Karpas-422 (cell line): ENCODE measurements at regions not wholly inside any gene's neighbourhood (a gene's known extent, or its start where the extent isn't known, plus 50 kb on each side); places are given as distances from the start of the nearest gene placed in this dataset.

Source experiments
- DNase-seq: peaks from one replicate; pipeline ENCODE4 v3.0.0-alpha.2; 2015
- H2AFZ ChIP-seq: fragments of 200-600 bp; sonication (generic); 2 replicates; pipeline ENCODE4 v1.6.1; 2014; ENCODE audit warnings: antibody characterized with exemption, low read length, mixed read lengths
- H3K27ac ChIP-seq: fragments of 200-600 bp; sonication (generic); 2 replicates; pipeline ENCODE4 v1.5.1; 2014; ENCODE audit warnings: mild to moderate bottlenecking, low read length, moderate library complexity
- H3K27me3 ChIP-seq: fragments of 200-600 bp; sonication (generic); 2 replicates; pipeline ENCODE4 v1.6.1; 2014; ENCODE audit warnings: low read length, mixed read lengths
- H3K36me3 ChIP-seq: fragments of 200-600 bp; sonication (generic); 2 replicates; pipeline ENCODE4 v1.6.1; 2014; ENCODE audit warnings: low read length, mixed read lengths; ENCODE audit not compliant: insufficient read depth
- H3K4me1 ChIP-seq: fragments of 200-600 bp; sonication (generic); 2 replicates; pipeline ENCODE4 v1.6.1; 2014; ENCODE audit warnings: mild to moderate bottlenecking, low read length, mixed read lengths
- H3K4me2 ChIP-seq: fragments of 200-600 bp; sonication (generic); 2 replicates; pipeline ENCODE4 v1.6.1; 2014; ENCODE audit warnings: low read length, low read depth, mild to moderate bottlenecking; ENCODE audit not compliant: poor library complexity, severe bottlenecking
- H3K4me3 ChIP-seq: fragments of 200-600 bp; sonication (generic); 2 replicates; pipeline ENCODE4 v1.5.1; 2014; ENCODE audit warnings: mild to moderate bottlenecking, antibody characterized with exemption, low read length, mixed read lengths
- H3K79me2 ChIP-seq: fragments of 200-600 bp; sonication (generic); 2 replicates; pipeline ENCODE4 v1.6.1; 2014; ENCODE audit warnings: mild to moderate bottlenecking, low read length, mixed read lengths
- H3K9ac ChIP-seq: fragments of 200-600 bp; sonication (generic); 2 replicates; pipeline ENCODE4 v1.6.0; 2014; ENCODE audit warnings: low read length
- H3K9me2 ChIP-seq: fragments of 200-600 bp; sonication (generic), shearing (Covaris generic); replicated peaks from 2 replicates; pipeline ENCODE4 v1.6.0; 2014; ENCODE audit warnings: mild to moderate bottlenecking, low read length, moderate library complexity; ENCODE audit not compliant: insufficient read depth
- H3K9me3 ChIP-seq: fragments of 300-700, 200-600 bp; sonication (generic); 2 replicates; pipeline ENCODE4 v1.6.1; 2014; ENCODE audit warnings: low read length, mixed read lengths
- H4K20me1 ChIP-seq: fragments of 200-600 bp; sonication (generic); 2 replicates; pipeline ENCODE4 v1.6.1; 2014; ENCODE audit warnings: mild to moderate bottlenecking, antibody characterized with exemption, low read length, low read depth; ENCODE audit not compliant: insufficient read depth

- Histone ChIP-seq H3K4me1 (no peaks in the 10 kb centered on the region), H3K4me3 (no peak overlapping the region), H3K9me3 (no peaks in the 10 kb centered on the region), H3K4me2 (no peak overlapping the region), H4K20me1 (no peaks in the 10 kb centered on the region), H3K27ac (no peak overlapping the region), H3K27me3 (no peaks in the 10 kb centered on the region), H2AFZ (no peak overlapping the region), H3K9ac (no peak overlapping the region), H3K36me3 (no peaks in the 10 kb centered on the region), H3K9me2 (no peaks in the 10 kb centered on the region), H3K79me2 (no peaks in the 10 kb centered on the region)
- DNase-seq, result no peak
Observed at GRCh38 chr5:68628082-68628814, 412.7 kb downstream of the PIK3R1 start.

- DNase-seq, result no peak
- Histone ChIP-seq H3K27me3 (no peaks in the 10 kb centered on the region), H3K4me1 (no peaks in the 10 kb centered on the region), H3K79me2 (no peaks in the 10 kb centered on the region), H3K4me2 (no peak overlapping the region), H2AFZ (no peak overlapping the region), H3K9me2 (no peaks in the 10 kb centered on the region), H3K27ac (no peak overlapping the region), H3K9me3 (no peaks in the 10 kb centered on the region), H3K36me3 (no peaks in the 10 kb centered on the region), H3K9ac (no peak overlapping the region), H4K20me1 (no peaks in the 10 kb centered on the region), H3K4me3 (no peak overlapping the region)
Observed at GRCh38 chr5:68630354-68630753, 414.8 kb downstream of the PIK3R1 start.

GRCh38 chr5:68631884-68632283, 416.3 kb downstream of the PIK3R1 start:
- H3K79me2 ChIP-seq, result no peaks in the 10 kb centered on the region
- H3K9me3 ChIP-seq, result no peaks in the 10 kb centered on the region
- DNase-seq, result no peak
- H3K27me3 ChIP-seq, result no peaks in the 10 kb centered on the region
- H3K9ac ChIP-seq, result no peak overlapping the region
- H3K4me1 ChIP-seq, result no peaks in the 10 kb centered on the region
- H3K9me2 ChIP-seq, result no peaks in the 10 kb centered on the region
- H3K4me2 ChIP-seq, result no peak overlapping the region
- H3K27ac ChIP-seq, result no peak overlapping the region
- no peaks in the 10 kb centered on the region for H3K36me3 ChIP-seq
- no peak overlapping the region for H3K4me3 ChIP-seq
- no peak overlapping the region for H2AFZ ChIP-seq
- H4K20me1 ChIP-seq, result no peaks in the 10 kb centered on the region

- Histone ChIP-seq H3K79me2 (no peaks in the 10 kb centered on the region), H4K20me1 (no peaks in the 10 kb centered on the region), H3K27ac (no peak overlapping the region), H3K27me3 (no peaks in the 10 kb centered on the region), H3K4me2 (no peak overlapping the region), H3K9me3 (no peaks in the 10 kb centered on the region), H3K4me1 (no peaks in the 10 kb centered on the region), H3K36me3 (no peaks in the 10 kb centered on the region), H3K4me3 (no peak overlapping the region), H3K9ac (no peak overlapping the region), H3K9me2 (no peaks in the 10 kb centered on the region), H2AFZ (no peak overlapping the region)
- DNase-seq, result no peak
Observed at GRCh38 chr5:68641211-68641610, 425.7 kb downstream of the PIK3R1 start.

- no peak overlapping the region for H3K4me3 ChIP-seq
- no peak for DNase-seq
- H3K4me2 ChIP-seq, result no peak overlapping the region
- no peak overlapping the region for H3K9ac ChIP-seq
- H3K4me1 ChIP-seq, result no peaks in the 10 kb centered on the region
- no peaks in the 10 kb centered on the region for H3K9me2 ChIP-seq
- H3K36me3 ChIP-seq, result no peaks in the 10 kb centered on the region
- H3K79me2 ChIP-seq, result no peaks in the 10 kb centered on the region
- H4K20me1 ChIP-seq, result no peaks in the 10 kb centered on the region
- H3K9me3 ChIP-seq, result no peaks in the 10 kb centered on the region
- H3K27ac ChIP-seq, result no peak overlapping the region
- H3K27me3 ChIP-seq, result no peaks in the 10 kb centered on the region
- no peak overlapping the region for H2AFZ ChIP-seq
Observed at GRCh38 chr5:68643064-68643463, 427.5 kb downstream of the PIK3R1 start.

GRCh38 chr5:68644971-68645370, 429.4 kb downstream of the PIK3R1 start:
- Histone ChIP-seq H3K9me3 (no peaks in the 10 kb centered on the region), H3K4me1 (no peaks in the 10 kb centered on the region), H3K27ac (no peak overlapping the region), H4K20me1 (no peaks in the 10 kb centered on the region), H3K36me3 (no peaks in the 10 kb centered on the region), H3K9ac (no peak overlapping the region), H3K4me2 (no peak overlapping the region), H3K27me3 (no peaks in the 10 kb centered on the region), H3K4me3 (no peak overlapping the region), H2AFZ (no peak overlapping the region), H3K9me2 (no peaks in the 10 kb centered on the region), H3K79me2 (no peaks in the 10 kb centered on the region)
- no peak for DNase-seq

- Histone ChIP-seq H3K9ac (no peak overlapping the region), H3K27me3 (no peaks in the 10 kb centered on the region), H3K36me3 (no peaks in the 10 kb centered on the region), H3K79me2 (no peaks in the 10 kb centered on the region), H3K27ac (no peak overlapping the region), H3K9me2 (no peaks in the 10 kb centered on the region), H4K20me1 (no peaks in the 10 kb centered on the region), H3K4me1 (no peaks in the 10 kb centered on the region), H3K4me2 (no peak overlapping the region), H3K4me3 (no peak overlapping the region), H2AFZ (no peak overlapping the region), H3K9me3 (no peaks in the 10 kb centered on the region)
- DNase-seq, result no peak
Observed at GRCh38 chr5:68646144-68646543, 430.6 kb downstream of the PIK3R1 start.

GRCh38 chr5:68647743-68648142, 432.2 kb downstream of the PIK3R1 start:
- Histone ChIP-seq H4K20me1 (no peaks in the 10 kb centered on the region), H3K9ac (no peak overlapping the region), H3K4me2 (no peak overlapping the region), H3K27me3 (no peaks in the 10 kb centered on the region), H3K36me3 (no peaks in the 10 kb centered on the region), H2AFZ (no peak overlapping the region), H3K4me1 (no peaks in the 10 kb centered on the region), H3K27ac (no peak overlapping the region), H3K9me3 (no peaks in the 10 kb centered on the region), H3K4me3 (no peak overlapping the region), H3K9me2 (no peaks in the 10 kb centered on the region), H3K79me2 (no peaks in the 10 kb centered on the region)
- DNase-seq, result no peak
